COLO829 (cell line): ENCODE measurements at regions not wholly inside any gene's neighbourhood (a gene's known extent, or its start where the extent isn't known, plus 50 kb on each side); places are given as distances from the start of the nearest gene placed in this dataset.
"Not testable (repeated sequence)": the region's sequence is repeated elsewhere in the genome, so short reads cannot be mapped to it uniquely, and the experiment has no call there.

Experiments used
- DNase-seq: peaks from one replicate; pipeline ENCODE4 v3.0.0; 2012; ENCODE audit warnings: low spot score

DNA sequence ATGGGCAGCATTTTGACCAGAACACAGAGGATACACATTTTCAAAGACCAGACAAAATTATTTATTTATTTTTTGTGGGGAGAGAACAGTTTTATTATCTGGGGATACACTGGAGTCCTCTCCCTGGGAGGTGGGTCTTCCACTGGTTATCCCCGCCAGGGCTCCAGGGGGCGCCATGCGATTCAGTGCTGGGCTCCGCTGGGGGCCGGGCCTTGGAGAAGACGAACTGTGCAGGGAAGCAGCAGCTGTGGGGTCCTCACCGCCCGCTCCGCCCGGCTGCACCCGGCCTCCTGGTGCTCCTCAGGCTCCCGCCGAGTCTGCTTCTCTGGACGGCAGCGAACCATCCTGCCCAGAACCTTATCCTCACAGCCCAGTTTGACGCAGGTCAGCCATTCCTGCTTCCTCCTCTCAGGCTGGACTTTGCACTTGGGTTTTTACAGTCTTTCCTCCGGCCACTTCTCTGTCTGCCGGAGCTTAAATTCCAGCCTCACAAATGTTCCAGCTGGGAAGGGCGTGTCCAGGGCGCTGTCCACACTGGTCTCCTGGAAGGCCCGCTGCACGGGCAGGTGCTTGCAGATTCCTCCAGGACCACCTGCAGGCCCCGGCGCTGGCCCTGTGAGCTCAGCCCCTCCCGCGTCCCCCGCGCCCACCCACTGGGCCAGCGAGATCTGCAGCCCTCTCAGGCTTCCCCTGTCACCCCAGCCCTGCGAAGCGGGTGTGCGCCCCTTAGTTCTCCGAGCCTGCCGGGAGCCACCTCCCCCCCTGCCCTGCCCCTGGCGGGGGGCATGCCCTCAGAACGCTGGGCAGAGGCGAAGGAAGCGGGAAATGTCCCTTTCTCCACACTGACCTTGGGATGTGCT lies 1830.0 kb upstream of the DEFB115 start:
- no peak for DNase-seq

DNA sequence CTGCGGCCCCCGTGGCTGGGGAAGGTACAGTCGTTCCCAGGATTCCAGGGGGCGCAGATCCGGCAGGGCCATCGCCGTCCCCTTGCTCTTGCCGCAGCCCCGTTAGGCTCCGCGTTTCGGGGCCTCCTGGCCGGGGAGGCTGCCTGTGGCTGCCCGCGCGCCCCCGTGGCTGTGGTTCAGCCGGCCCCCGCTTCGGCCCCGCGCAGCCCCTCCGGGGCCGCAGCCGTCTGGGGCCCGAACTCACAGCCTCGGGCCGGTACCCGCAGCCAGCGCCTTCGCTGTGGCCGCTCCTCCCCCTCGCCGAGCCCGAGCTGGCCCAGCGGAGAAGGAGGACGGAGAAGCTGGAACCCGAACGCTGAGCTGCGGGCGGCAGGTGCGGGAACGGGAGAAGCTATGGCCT lies 1826.9 kb upstream of the DEFB115 start:
- no peak for DNase-seq

DNA sequence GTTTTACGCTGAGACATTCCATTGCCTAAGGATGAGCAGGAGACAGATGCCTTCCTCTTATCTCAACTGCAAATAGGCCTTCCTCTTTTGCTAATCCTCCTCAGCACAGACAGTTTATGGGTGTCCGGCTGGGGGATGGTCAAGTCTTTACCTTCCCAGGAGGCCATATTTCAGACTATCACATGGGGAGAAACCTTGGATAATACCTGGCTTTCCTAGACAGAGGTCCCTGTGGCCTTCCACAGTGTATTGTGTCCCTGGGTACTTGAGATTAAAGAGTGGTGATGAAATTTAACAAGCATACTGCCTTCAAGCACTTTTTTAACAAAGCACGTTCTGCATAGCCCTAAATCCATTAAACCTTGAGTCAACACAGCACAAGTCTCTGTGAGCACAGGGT lies 1816.7 kb upstream of the DEFB115 start:
- not testable (repeated sequence) for DNase-seq

DNA sequence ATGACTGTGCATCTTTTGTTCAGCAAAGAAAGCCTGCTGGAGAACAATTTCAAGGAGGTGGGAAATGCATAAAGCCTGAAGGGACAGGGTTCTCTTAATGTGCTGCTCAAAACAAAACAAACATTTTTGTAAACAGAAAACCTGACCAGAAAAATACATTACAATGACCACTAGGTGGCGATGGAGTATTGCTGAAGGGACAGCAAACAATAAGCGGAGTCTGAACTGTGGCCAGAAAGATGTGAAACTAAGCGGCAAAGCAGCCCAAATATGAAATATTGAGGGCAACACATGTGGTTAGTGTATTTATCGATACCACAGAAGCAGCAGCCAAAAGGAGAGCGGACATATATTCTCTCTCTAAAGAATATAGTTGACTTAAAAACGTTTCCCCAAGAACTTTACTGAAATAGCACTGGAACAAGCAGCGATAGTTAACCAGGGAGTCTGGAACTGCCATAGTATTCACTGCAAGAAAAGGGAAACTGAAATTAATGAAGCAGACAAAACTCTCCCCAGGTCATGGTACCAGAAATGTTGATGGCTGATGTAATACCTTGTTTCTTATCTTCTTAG lies 1814.2 kb upstream of the DEFB115 start:
- peak; percentile 11 for DNase-seq

DNA sequence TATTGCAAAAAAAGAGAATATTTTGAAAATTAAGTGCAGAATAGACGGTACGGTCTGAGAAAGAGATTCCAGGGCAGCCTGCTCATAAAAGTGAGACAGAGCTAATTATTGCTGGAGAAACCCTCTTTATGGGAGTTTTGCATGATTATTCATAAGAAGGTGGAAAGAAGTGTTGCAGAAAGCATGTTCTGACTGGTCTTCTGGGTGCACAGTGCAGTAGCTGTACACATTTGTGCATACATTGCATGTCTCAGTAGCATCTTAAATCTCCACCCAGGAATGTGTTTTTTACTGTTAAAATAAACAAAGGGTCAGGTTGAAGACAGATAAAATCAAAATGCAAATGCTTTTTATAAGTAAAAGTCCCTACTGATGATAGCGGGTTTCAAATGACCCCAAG lies 1813.6 kb upstream of the DEFB115 start:
- no peak for DNase-seq

DNA sequence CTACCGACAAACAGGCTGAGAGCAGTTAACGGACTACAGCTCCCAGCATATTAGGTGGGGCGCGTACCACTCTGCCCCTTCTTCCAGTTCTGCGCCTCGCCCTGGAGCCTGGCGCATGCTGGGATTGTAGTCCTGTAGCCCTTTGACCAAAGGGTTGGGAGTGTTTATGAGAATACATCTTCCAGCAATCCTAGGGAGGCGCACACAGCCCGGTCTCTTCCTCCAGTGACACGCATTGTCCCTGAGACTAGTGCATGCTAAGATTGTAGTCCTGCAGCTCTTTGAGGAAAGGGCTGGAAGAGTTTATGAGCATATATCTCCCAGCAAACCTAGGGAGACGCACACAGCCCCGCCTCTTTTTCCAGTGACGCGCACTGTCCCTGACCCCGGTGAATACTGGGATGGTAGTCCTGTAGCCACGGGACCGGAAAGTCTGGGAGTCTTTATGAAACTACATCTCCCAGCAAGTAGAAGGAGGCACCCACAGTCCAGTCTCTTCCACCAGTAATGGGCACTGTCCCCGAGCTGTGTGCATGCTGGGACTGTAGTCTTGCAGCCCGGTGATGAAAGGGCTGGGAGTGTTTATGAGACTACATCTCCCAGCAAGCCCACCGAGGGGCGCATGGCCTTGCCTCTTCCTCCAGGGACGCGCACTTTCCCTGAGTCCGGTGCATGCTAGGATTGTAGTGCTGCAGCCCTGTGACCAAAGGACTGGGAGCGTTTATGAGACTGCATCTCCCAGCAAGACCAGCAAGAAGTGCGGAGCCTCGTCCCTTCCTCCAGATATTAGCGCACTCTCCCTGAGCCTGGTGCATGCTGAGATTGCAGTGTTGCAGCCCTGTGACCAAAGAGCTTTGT lies 1812.2 kb upstream of the DEFB115 start:
- DNase-seq = peak; percentile 47

DNA sequence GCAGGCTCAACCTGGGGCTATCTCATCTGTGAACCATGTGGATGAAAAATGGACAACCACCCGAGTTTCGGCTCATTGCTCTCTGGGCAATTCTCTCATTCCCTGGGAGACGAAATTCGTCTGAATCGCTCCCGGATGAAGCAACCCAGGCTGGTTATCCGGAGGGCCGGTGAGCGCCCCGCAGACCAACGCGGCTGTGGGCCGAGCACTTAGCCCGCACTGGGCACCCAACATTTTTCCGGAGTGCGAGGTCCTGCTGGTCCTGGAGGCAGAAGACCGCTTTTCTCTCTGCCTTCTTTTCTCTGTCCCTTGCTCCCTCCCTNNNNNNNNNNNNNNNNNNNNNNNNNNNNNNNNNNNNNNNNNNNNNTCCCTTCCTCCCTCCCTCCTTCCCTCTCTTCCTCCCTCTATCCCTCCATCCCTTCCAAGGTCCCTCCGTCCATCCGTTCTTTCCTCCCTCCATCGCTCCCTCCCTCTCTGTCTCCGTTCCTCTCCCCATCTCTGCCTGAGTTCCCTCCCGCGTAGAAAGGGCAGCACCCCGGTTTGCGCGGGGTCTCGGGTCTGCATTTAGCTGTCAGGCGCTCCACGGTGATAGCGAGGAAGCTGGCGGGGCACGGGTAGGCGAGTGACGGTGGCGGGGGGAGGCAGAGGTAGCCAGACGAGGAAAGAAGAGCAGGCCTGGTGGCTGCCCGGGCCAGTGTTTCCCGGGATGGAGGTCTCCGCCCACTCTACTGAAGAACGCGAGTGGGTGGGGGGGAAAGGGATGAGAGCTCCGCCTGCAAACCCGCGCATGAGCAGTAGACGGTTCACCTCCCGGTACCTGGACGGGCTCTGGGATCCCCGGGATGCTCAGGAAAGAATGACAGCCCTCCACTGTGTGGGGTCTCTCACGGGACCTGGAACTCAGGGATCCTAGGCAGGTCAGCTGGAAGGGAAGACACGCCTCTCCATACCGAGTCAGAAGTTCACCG lies 1809.7 kb upstream of the DEFB115 start:
- DNase-seq = not testable (repeated sequence)

DNA sequence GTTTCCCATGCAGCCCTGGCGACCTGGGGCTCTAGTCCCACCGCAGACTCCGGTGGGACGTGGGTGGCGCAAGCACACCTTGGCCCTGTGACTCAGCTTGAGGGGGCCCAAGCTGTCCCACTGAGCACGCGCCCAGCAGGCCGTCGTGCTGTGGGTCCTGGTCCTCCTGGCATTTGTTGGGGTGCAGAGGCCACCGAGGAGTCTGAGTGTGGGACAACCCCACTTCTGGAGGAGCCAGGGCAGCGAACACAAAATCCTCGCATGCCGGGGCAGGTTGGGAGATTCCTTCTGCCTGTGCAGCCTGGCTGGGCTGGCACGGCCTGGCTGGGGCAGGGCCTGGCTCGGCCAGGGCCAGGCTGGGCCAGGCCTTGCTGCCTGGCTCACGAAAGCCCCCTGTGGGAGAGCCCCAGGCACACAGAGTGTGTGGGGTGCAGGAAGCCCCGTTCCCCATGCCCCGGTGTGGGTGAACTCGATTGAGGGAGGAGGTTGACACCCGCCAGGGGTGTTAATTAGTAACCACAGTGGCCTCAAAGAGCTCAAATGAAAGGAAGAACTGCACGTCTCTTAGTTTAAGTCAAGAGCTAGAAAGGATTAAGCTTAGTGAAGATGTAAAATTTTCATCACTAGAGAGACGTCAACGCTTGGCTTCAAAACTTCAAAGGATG lies 1808.5 kb upstream of the DEFB115 start:
- no peak for DNase-seq

DNA sequence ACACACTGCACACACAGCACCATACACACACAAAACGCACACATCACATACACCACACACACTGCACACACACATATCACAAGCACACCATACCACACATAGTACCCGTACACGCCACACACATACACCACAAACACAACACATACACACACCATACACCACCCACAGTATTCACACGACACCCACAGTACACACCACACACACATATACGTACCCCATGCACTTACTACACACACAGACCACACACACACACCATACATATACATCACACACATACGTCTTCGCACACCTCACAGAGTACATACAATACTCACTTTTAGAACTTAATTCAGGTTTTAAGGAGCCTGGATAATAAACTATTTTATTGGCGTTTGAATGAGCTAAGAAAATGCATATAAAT lies 1805.3 kb upstream of the DEFB115 start:
- no peak for DNase-seq

DNA sequence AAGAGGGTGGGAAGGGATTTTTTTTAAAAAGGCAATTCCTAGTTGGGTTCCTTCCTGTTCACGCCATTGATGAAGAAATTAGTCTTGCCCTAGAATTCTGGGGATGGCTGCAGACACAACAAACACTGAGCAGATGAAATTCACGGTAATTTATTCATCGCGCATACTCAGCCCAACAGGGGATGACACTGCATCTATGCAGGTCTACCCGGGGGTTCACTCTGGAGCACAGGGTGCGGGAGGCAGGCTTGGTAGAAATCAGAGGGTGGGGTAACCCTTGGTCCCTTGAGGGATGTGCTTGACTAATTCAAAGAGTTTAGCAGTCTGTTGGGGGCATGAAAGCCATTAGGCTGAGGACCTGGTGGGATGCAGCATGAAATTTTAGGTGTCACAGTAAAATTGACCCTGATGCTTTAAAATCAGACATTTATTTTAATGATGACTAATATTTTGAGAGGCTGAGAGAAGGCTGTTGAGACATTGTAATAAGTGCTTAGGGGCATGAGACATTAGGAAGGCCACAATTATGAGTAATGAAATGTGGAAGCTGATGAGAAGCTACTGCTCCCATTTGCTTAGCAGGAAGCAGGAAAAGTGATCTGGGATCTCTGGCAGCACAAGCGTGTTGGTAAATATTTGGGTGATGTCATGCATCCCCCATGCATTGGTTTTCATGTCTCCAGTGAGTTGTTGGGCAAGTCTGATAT lies 1800.3 kb upstream of the DEFB115 start:
- not testable (repeated sequence) for DNase-seq

DNA sequence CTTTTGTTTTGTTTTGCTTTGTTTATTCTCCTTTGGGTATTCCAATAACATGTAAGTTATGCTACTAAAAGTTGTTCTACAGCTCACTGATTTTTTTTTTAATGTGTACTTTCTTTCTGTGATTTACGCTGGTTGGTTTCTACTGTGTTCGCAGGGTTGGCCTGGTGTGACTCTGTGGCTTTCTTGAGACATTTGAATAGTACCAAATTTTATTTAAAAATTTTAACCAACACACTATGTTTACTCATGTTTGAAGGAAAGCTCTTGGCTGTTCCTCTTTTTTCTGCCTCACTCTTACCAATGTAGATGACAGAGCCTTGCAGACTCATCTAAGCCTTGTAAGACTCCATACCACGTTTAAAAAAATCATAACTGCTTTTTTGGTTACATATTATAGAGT lies 1784.9 kb upstream of the DEFB115 start:
- DNase-seq = no peak

DNA sequence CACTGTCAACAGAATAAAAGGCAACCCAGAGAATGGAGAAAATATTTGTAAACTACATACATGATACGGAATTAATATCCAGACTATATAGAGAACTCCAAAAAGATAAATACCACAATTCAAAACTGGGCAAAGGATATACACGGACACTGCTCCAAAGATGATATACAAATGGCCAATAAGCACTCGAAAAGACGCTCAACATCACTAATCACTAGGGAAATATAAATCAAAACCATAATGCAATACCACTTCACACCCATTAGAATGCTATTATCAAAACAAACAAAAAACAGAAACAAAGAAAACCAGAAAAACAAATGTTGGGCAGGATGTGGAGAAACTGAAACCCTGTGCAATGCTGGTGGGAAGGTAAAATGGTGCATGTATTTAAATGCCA lies 1764.6 kb upstream of the DEFB115 start:
- DNase-seq = not testable (repeated sequence)

DNA sequence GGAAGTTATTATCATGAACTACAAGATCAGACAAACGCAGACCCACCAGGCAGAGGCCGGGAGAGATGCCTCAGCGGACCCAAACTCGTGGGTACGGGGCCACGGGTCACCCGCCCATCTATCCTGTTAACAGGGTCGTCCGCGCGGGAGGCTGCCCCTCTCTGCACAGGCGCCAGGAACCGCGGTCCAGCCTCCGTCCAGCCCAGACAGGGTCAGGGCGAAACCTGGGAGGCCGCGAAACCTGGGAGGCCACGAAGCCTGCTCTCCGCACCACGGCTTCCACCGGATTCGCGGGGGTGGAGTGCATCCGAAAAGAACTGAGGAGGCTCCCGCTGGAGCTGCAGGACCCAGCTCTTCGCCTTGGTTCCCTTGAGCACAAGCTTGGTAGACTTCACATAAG lies 1760.7 kb upstream of the DEFB115 start:
- not testable (repeated sequence) for DNase-seq

DNA sequence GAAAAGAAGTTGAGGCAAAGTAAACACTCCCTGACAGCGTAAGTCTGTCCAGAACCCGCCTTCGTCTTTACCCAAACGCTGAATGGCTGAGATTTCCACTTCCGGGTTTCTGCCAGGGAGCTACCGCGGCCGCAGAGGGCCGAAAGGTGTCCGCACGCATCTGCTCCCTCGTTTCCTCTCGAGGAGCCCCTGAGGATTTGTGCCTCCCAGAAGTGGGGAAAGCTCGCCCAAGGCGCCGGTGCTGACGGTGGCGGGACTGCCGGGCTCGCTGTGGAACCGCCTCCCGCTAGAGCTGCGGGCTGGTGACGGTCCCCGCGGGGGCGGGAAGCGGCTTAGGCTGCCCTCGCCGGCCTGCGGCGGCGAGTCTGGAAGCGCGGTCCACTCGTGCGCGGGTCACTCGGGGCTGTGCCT lies 1760.2 kb upstream of the DEFB115 start:
- DNase-seq = peak; percentile 78

DNA sequence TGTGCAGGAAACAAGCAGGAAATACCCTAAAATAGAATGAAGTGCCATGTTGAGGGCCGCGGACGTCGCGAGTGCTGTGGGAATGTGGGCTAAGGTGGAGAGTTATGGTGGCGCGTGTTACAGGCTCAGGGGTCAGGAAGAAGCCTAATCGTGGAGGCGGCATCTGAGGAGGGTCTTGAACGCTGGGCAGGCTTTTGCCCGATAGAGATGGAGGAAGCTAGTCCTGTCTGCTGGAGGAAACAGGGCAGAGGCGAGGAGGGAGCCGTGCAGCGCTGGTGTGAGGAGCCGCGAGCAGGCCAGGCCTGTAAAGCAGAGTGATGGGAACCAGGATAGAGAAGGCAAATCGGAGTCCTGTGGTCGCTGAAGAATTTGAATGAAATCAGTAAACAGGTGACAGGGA lies 1759.8 kb upstream of the DEFB115 start:
- not testable (repeated sequence) for DNase-seq

DNA sequence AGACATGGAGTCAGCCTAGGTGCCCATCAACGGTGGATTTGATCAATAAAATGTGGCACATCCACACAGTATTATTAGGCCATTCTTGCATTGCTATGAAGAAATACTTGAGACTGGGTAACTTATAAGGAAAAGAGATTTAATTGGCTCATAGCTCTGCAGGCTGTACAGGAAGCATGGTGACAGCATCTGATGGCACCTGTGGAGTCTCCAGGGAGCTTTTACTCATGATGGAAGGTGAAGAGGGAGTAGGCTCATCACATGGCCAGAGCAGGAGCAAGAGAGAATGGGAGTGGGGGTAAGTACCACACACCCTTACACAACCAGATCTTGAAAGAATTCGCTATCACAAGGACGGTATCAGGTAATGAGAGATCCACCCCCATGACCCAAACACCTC lies 1756.7 kb upstream of the DEFB115 start:
- DNase-seq = not testable (repeated sequence)

DNA sequence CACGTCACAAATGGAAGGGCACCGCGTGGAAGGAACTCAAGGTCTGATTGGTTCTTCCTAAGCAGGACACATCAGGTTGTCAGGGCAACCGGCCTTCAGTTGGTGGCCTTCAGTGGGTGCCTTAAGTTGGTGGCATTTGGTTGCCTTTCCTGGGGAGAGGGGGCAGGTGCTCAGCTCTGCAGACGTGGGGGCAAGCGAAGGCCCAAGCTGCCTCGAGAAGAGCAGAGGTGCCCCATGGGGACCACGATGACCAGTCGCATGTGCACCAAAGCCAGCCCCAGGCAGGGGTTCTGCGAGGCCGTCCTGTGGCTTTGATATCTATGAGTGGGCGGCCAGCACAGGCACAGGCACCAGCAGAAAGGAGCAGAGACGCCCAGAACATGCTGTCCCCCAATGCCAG lies 1742.8 kb upstream of the DEFB115 start:
- DNase-seq = not testable (repeated sequence)

DNA sequence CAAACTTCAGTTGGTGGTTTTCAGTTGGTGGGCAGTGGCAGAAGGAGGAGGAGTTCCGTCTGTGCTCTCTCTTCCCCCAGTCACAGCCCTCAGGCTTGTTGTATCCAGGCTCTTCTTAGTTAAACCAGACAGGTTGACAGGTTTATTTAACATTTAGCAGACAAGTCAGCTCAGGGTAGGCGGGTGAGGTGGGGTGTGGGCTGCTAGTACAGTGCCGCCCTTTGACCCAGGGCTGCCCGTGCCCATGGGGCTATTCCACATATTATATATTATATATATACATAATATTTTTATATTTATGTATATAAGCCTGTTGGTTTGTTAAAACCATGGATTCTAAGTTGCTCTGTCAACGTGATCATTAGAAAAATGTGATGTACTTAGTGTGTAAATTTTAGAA lies 1740.6 kb upstream of the DEFB115 start:
- not testable (repeated sequence) for DNase-seq

DNA sequence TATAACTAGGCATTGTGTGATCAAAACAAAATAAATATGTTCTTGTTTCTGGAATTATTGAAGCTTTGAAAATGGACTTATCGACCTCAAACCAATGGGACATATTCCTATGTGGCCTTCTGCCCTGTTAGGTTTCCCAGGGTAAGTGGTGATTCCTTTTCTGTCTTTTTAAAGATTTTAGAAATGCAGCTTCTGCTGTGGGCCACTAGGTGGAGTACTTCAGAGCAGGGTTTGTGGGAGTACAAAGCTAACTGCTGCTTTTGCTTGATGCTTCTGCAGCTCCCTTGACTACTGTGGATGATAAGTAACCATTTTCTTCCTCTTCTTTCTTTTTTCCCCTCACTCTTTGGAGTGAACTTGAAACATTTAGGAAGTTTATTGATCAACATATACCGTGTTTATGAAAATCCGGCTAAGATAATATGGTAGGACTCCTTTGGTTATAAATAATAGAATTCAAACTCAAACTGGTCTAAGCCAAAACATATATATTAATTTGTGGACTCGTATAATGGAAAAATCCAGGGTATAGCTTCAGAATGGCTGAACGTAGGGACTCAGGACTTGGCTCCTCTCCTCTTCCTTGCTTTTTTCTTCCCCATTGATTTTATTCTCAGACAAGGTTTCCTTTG lies 1737.7 kb upstream of the DEFB115 start:
- not testable (repeated sequence) for DNase-seq
